Mesenchymal stem cell (in vitro differentiated cells and primary cell): ENCODE measurements at regions not wholly inside any gene's neighbourhood (a gene's known extent, or its start where the extent isn't known, plus 50 kb on each side); places are given as distances from the start of the nearest gene placed in this dataset.
"Not testable (repeated sequence)": the region's sequence is repeated elsewhere in the genome, so short reads cannot be mapped to it uniquely, and the experiment has no call there.

Source experiments
- DNase-seq: peaks from one replicate; pipeline ENCODE4 v3.0.0-alpha.2; 2013
- H2AFZ ChIP-seq: one replicate; pipeline ENCODE4 v1.6.1; 2013; ENCODE audit warnings: low read depth, mild to moderate bottlenecking, control low read depth, inconsistent platforms, low read length, moderate library complexity
- H2AK5ac ChIP-seq: 2 replicates; pipeline ENCODE4 v1.6.1; 2013; ENCODE audit warnings: low read length, moderate library complexity, mild to moderate bottlenecking, inconsistent platforms; ENCODE audit not compliant: severe bottlenecking
- H2BK120ac ChIP-seq: one replicate; pipeline ENCODE4 v1.6.1; 2013; ENCODE audit warnings: low read depth, mild to moderate bottlenecking, inconsistent platforms, low read length, moderate library complexity
- H2BK12ac ChIP-seq, 2 experiments: one replicate each; pipeline ENCODE4 v1.6.1; 2013; ENCODE audit warnings: inconsistent platforms in 2 of 2, low read length in 2 of 2, mild to moderate bottlenecking in 2 of 2, moderate library complexity in 2 of 2, control low read depth in 1 of 2
- H2BK15ac ChIP-seq: one replicate; pipeline ENCODE4 v1.6.1; 2013; ENCODE audit warnings: mild to moderate bottlenecking, low read depth, inconsistent platforms; ENCODE audit not compliant: poor library complexity, severe bottlenecking
- H2BK5ac ChIP-seq: 2 replicates; pipeline ENCODE4 v1.6.1; 2013; ENCODE audit warnings: low read depth, mild to moderate bottlenecking, low read length, control low read depth, inconsistent platforms; ENCODE audit not compliant: poor library complexity, severe bottlenecking
- H3K14ac ChIP-seq, 2 experiments: one replicate each; pipeline ENCODE4 v1.6.1; 2013; ENCODE audit warnings: inconsistent platforms in 2 of 2, low read length in 2 of 2, control low read depth in 1 of 2, mild to moderate bottlenecking in 1 of 2, moderate library complexity in 1 of 2
- H3K18ac ChIP-seq, 2 experiments: one replicate each; pipeline ENCODE4 v1.6.1; 2013; ENCODE audit warnings: inconsistent platforms in 2 of 2, low read length in 2 of 2, control low read depth in 1 of 2, low read depth in 1 of 2, mild to moderate bottlenecking in 1 of 2
- H3K23ac ChIP-seq, 2 experiments: one replicate each; pipeline ENCODE4 v1.6.1; 2013; ENCODE audit warnings: inconsistent platforms in 2 of 2, low read length in 2 of 2, mild to moderate bottlenecking in 2 of 2, moderate library complexity in 2 of 2, control low read depth in 1 of 2
- H3K27ac ChIP-seq: 2 replicates; pipeline ENCODE4 v1.5.1; 2013; ENCODE audit warnings: mild to moderate bottlenecking, moderate library complexity, low read length, control low read depth, inconsistent platforms; ENCODE audit not compliant: poor library complexity, severe bottlenecking
- H3K27me3 ChIP-seq, 2 experiments: 2 replicates each; pipeline versions ENCODE4 v1.6.1 to v1.7.0; 2013; ENCODE audit warnings: low read length in 2 of 2, mild to moderate bottlenecking in 2 of 2, moderate library complexity in 2 of 2, control low read depth in 1 of 2, inconsistent platforms in 1 of 2; ENCODE audit not compliant: control insufficient read depth in 1 of 2, insufficient read depth in 1 of 2
- H3K36me3 ChIP-seq, 2 experiments: 2 replicates each; pipeline versions ENCODE4 v1.6.1 to v1.7.0; 2013; ENCODE audit warnings: low read length in 2 of 2, control low read depth in 1 of 2, inconsistent platforms in 1 of 2, low read depth in 1 of 2, mild to moderate bottlenecking in 1 of 2; ENCODE audit not compliant: insufficient read depth in 2 of 2, control insufficient read depth in 1 of 2
- H3K4ac ChIP-seq, 2 experiments: one replicate each; pipeline ENCODE4 v1.6.1; 2013; ENCODE audit warnings: inconsistent platforms in 2 of 2, low read length in 2 of 2, mild to moderate bottlenecking in 2 of 2, moderate library complexity in 2 of 2, control low read depth in 1 of 2, low read depth in 1 of 2
- H3K4me1 ChIP-seq: 2 replicates; pipeline ENCODE4 v1.6.1; 2013; ENCODE audit warnings: low read depth, low read length, control low read depth; ENCODE audit not compliant: control insufficient read depth, insufficient read depth
- H3K4me2 ChIP-seq: 2 replicates; pipeline ENCODE4 v1.6.1; 2013; ENCODE audit warnings: low read length, mild to moderate bottlenecking, inconsistent platforms; ENCODE audit not compliant: poor library complexity, severe bottlenecking
- H3K4me3 ChIP-seq, 2 experiments: 2 replicates each; pipeline versions ENCODE4 v1.5.1 to v1.7.0; 2013; ENCODE audit warnings: low read length in 2 of 2, mild to moderate bottlenecking in 2 of 2, control low read depth in 1 of 2, low read depth in 1 of 2; ENCODE audit not compliant: insufficient read depth in 1 of 2
- H3K79me1 ChIP-seq: replicated peaks from 2 replicates; pipeline ENCODE4 v1.6.1; 2013; ENCODE audit warnings: mild to moderate bottlenecking, control low read depth, low read length, inconsistent platforms; ENCODE audit not compliant: poor library complexity, severe bottlenecking
- H3K9ac ChIP-seq: 2 replicates; pipeline ENCODE4 v1.7.0; 2013; ENCODE audit warnings: mild to moderate bottlenecking, low read length, moderate library complexity
- H3K9me3 ChIP-seq: 2 replicates; pipeline ENCODE4 v1.7.0; 2013; ENCODE audit warnings: mild to moderate bottlenecking, low read length; ENCODE audit not compliant: control insufficient read depth
- H4K8ac ChIP-seq: one replicate; pipeline ENCODE4 v1.6.1; 2013; ENCODE audit warnings: inconsistent platforms, mild to moderate bottlenecking, low read length, moderate library complexity
- H4K91ac ChIP-seq: one replicate; pipeline ENCODE4 v1.6.1; 2013; ENCODE audit warnings: mild to moderate bottlenecking, low read length, inconsistent platforms
- WGBS: methylation state at CpG from one replicate; pipeline ENCODE4 v1.1.7; 2013; ENCODE audit warnings: mixed read lengths; 5-methylcytosine and 5-hydroxymethylcytosine counted together

DNA sequence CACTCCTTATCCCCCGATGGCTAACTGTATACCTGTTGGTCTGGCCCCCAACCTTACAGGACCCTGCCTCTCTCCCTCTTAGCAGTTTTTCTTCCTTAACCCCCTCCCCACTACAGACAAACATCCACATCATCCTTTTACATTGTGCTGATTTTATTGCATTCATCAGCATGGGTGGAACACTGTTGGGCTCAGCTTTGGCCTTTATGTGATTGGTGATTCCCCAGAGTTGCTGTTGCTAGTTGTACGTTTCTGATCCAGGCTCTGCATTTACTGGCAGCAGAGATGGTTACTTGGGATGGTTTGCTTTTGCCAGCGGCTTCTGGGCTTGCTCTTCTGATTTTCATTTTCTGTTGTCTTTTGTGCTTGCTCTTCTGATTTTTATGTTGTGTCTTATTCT, 250.6 kb upstream of the CXorf66 start:
- not testable (repeated sequence) for H3K4me3 ChIP-seq, DNase-seq, H3K36me3 ChIP-seq, H3K14ac ChIP-seq, H3K79me1 ChIP-seq, H2AK5ac ChIP-seq, H2BK12ac ChIP-seq, H3K4me1 ChIP-seq, H3K23ac ChIP-seq, H4K91ac ChIP-seq, H3K27ac ChIP-seq, H3K9ac ChIP-seq, H3K4ac ChIP-seq, H3K9me3 ChIP-seq, H3K4me2 ChIP-seq, H2BK15ac ChIP-seq, H2BK5ac ChIP-seq, H3K18ac ChIP-seq, H2BK120ac ChIP-seq, H3K27me3 ChIP-seq, H2AFZ ChIP-seq, H4K8ac ChIP-seq
- WGBS = no CpG with 5 or more reads among the region's 3 CpGs

DNA sequence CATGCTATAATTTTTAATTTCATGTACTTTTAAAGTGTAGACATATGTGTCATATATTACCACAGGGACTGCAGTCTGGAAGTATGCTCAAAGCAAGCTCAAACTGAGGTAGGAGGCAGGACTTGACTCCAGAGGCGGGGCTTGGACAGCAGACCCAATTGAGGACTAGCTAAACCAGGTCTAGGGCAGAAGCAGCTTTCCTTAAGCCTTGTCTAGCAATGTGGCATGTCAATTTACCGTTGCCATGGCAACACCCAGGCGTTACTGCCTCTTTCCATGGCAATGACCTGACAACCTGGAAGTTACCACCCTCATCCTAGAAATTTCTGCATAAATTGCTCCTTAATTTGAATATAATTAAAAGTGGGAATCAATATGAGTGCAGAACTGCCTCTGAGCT, 249.2 kb upstream of the CXorf66 start:
- not testable (repeated sequence) for H4K91ac ChIP-seq, H4K8ac ChIP-seq, H2AFZ ChIP-seq, H3K27me3 ChIP-seq, DNase-seq, H3K4me1 ChIP-seq, H3K14ac ChIP-seq, H2BK15ac ChIP-seq, H3K9me3 ChIP-seq, H3K4me2 ChIP-seq, H3K23ac ChIP-seq, H3K9ac ChIP-seq, H3K79me1 ChIP-seq, H2BK120ac ChIP-seq, H2BK5ac ChIP-seq, H3K4me3 ChIP-seq, H3K36me3 ChIP-seq, H3K4ac ChIP-seq, H2AK5ac ChIP-seq, H2BK12ac ChIP-seq, H3K18ac ChIP-seq, H3K27ac ChIP-seq
- no CpG with 5 or more reads among the region's 3 CpGs for WGBS

DNA sequence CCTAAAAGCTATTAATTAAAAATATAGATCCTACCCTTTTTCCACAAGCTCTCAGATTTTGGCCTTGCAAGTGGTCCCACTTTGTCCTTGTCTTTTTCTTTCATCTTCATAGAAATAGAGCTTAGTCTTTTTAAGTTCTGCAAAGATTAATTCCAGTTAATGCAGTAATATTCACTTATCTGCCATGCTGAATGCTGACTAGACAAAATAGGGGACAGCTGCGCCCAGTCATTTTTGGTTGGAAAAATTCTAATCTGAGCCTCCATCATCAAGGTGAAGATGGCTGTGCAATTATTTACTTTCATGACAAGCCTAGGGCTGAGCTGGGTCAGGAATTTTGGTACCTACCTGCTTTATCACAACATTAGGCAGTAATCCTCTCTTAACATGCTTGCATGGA, 241.3 kb upstream of the CXorf66 start:
- Histone ChIP-seq H2BK5ac (no peak overlapping the region), H2BK120ac (no peak overlapping the region), H3K4ac (no peak overlapping the region), H2BK12ac (no peak overlapping the region), H3K23ac (no peak overlapping the region), H3K27ac (no peak overlapping the region), H3K9me3 (no peaks in the 10 kb centered on the region), H3K79me1 (no peaks in the 10 kb centered on the region), H3K36me3 (no peaks in the 10 kb centered on the region), H2BK15ac (no peak overlapping the region), H3K4me3 (no peak overlapping the region), H3K27me3 (no peaks in the 10 kb centered on the region), H2AK5ac (no peak overlapping the region), H4K8ac (no peak overlapping the region), H3K4me2 (no peak overlapping the region), H4K91ac (no peak overlapping the region), H3K18ac (no peak overlapping the region), H3K14ac (no peak overlapping the region), H2AFZ (no peak overlapping the region), H3K9ac (no peak overlapping the region), H3K4me1 (no peaks in the 10 kb centered on the region)
- WGBS = no CpG with 5 or more reads among the region's 1 CpG
- DNase-seq = no peak

DNA sequence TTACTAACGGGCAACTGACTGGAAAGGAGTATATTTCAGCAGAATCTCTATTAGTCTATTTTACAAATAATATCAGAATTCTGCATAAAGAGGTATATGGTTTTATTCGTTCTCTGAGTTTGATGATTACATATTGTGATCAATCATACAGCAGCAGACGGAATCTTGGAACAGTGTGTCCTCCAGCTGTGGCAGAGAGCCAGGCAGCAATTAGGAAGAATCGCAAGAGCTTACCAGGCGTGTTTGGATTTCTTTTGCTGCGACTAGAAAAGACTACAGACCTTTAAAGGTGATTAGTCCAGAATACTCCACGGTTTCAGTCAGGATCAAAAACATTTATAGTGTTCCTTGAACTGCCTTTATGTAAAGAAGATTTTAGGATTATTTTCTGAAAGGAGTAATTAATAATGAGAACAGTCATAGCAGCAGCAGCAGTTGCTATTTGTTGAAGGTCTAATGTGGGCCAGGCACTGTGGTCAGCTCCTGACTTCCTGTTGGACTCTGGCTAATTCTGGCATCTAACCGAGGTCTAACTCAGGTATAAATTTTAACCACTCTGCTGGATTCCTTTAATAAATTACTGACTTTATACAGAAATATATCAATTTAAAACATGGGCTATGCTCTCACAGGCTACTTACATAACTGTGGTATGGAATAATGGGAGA, 225.3 kb upstream of the CXorf66 start:
- WGBS = 74% methylated on average over 5 of the region's 8 CpGs
- Histone ChIP-seq H2AFZ (no peak overlapping the region), H4K8ac (no peak overlapping the region), H3K36me3 (no peaks in the 10 kb centered on the region), H3K4ac (no peak overlapping the region), H3K79me1 (no peaks in the 10 kb centered on the region), H4K91ac (no peak overlapping the region), H2BK12ac (no peak overlapping the region), H3K4me3 (no peak overlapping the region), H3K4me1 (no peaks in the 10 kb centered on the region), H2BK15ac (no peak overlapping the region), H3K9ac (no peak overlapping the region), H3K9me3 (no peaks in the 10 kb centered on the region), H3K27me3 (no peaks in the 10 kb centered on the region), H3K4me2 (no peak overlapping the region), H2BK5ac (no peak overlapping the region), H3K14ac (no peak overlapping the region), H3K27ac (no peak overlapping the region), H2AK5ac (no peak overlapping the region), H3K18ac (no peak overlapping the region), H3K23ac (no peak overlapping the region), H2BK120ac (no peak overlapping the region)
- no peak for DNase-seq
